ENCODE measurements at regions not wholly inside any gene's neighbourhood (a gene's known extent, or its start where the extent isn't known, plus 50 kb on each side); places are given as distances from the start of the nearest gene placed in this dataset.

DNA sequence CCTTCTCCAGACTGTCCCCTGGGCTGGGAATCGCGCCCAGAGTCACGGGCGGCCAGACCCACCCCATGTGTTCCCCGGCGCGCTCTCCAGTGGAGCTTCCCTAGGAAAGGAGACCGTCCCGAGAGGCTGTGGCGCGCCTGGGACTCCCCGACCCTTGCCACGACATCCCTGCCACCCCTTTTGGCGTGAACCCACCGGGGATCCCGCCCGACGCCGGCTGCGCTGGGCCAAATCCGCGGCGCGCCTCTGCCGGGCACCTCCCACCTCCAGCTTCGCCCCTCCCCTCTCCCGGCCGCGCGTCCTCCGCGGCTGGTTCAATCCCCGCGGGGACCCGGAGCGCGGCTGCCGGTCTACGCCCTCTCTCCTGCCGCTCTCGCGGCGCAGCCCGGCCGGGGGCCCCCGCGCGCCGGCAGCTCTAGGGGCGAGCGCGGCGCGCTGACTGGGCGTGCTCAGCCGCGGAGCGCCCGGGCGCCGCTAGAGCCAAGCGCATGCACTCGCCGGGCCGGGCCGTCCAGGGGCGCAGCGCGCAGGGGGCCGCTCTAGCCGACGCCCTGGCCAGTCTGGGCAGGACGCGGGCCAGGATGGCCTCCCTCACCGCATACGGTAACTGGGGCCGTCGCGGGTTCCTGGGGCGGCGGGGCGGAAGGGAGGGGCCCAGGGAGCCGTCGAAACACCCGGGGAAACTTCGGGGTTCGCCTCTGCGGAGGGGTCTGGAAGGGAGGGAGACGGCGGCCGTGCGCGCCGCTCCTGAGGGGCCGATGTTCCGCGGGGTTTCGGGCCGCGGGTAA is 77.4 kb upstream of the ANO4 start:
- intact Hi-C loops (cut with DNase I; ENCODE audit: low total_unique reads), result no loop called here
- 1 to 12% (median 2%) methylated on average over 22 to 100 of the region's 100 CpGs for WGBS, 5 donors
- TF ChIP-seq POLR2AphosphoS5 (IDR thresholded peaks at IDR 0.05) (no peak), POLR2A (IDR thresholded peaks at IDR 0.05) (no peak), EP300 (IDR thresholded peaks at IDR 0.05) (no peak)
- TF ChIP-seq, protein P1, sequence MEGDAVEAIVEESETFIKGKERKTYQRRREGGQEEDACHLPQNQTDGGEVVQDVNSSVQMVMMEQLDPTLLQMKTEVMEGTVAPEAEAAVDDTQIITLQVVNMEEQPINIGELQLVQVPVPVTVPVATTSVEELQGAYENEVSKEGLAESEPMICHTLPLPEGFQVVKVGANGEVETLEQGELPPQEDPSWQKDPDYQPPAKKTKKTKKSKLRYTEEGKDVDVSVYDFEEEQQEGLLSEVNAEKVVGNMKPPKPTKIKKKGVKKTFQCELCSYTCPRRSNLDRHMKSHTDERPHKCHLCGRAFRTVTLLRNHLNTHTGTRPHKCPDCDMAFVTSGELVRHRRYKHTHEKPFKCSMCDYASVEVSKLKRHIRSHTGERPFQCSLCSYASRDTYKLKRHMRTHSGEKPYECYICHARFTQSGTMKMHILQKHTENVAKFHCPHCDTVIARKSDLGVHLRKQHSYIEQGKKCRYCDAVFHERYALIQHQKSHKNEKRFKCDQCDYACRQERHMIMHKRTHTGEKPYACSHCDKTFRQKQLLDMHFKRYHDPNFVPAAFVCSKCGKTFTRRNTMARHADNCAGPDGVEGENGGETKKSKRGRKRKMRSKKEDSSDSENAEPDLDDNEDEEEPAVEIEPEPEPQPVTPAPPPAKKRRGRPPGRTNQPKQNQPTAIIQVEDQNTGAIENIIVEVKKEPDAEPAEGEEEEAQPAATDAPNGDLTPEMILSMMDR (IDR thresholded peaks at IDR 0.05), result no peak
- no peaks in the 10 kb centered on the region for H3K36me3 ChIP-seq
- peaks cover 6 to 18% (median 14%) of the 10 kb centered on the region in 4 donors for H3K4me1 ChIP-seq
- H3K9me3 ChIP-seq, result no peaks in the 10 kb centered on the region
- H3K27ac ChIP-seq, result no peak overlapping the region
- peak overlapping the region; percentile 30 to 42 (median 34) for H3K4me3 ChIP-seq
- H3K27me3 ChIP-seq, result peaks cover 15 to 74% (median 35%) of the 10 kb centered on the region in 3 donors
- DNase-seq, result peak in 1 of 2 donors; percentile 56

DNA sequence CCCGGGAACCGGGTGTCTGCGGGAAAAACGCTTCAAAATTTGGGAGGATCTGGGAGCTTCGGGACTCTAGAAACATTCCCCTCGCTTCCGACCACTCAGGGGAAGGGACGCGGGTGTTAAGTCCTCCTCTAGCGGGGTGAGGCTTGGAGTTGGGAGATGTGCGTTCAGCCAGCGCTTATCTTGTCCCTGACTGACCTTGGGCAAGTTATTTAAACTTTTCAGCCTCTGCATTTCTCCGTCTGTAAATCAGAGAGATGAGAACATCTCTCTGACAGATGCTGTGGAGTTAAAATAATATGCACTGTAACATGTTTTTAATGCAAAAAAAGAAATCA is 76.9 kb upstream of the ANO4 start:
- 2 to 7% (median 2%) methylated on average over 10 to 13 of the region's 13 CpGs for WGBS, 5 donors
- no peak for DNase-seq
- H3K27me3 ChIP-seq, result peaks cover 15 to 79% (median 35%) of the 10 kb centered on the region in 3 donors
- peak overlapping the region in 3 of 4 donors; percentile 33 to 42 (median 36) for H3K4me3 ChIP-seq
- H3K27ac ChIP-seq, result no peak overlapping the region
- H3K4me1 ChIP-seq, result peaks cover 6 to 18% (median 14%) of the 10 kb centered on the region in 4 donors
- intact Hi-C loops (cut with DNase I; ENCODE audit: low total_unique reads), result no loop called here
- no peaks in the 10 kb centered on the region for H3K36me3 ChIP-seq
- H3K9me3 ChIP-seq, result no peaks in the 10 kb centered on the region
- no peak for TF ChIP-seq EP300 (IDR thresholded peaks at IDR 0.05)
- TF ChIP-seq, protein P1 (IDR thresholded peaks at IDR 0.05), result no peak
- TF ChIP-seq POLR2AphosphoS5 (IDR thresholded peaks at IDR 0.05), result no peak
- no peak for TF ChIP-seq POLR2A (IDR thresholded peaks at IDR 0.05)

DNA sequence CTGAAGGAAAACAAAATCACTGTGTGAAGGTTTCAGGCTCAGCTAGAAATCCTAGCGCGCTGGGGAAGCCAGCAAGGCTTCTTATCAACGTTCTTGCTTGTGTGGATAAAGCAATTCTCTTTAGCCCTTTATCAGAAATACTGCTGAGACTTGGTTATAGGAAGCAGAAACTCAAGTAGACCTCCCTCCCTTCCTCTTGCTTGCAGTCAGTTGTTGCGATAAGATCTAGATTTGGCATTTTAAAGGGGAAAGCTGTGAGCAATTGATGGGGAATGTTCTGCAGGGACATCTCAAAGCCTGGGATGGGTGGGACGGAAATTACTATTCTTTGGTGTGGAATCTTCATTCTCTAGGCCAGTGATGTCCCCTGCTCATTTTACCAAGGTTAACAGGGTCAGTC is 76.4 kb upstream of the ANO4 start:
- intact Hi-C loops (cut with DNase I; ENCODE audit: low total_unique reads), result no loop called here
- 10 to 28% (median 18%) methylated on average over 5 of the region's 5 CpGs for WGBS, 5 donors
- peak in 1 of 2 donors; percentile 11 for DNase-seq
- Histone ChIP-seq H3K4me1 (peaks cover 6 to 18% (median 14%) of the 10 kb centered on the region in 4 donors), H3K27me3 (peaks cover 15 to 79% (median 35%) of the 10 kb centered on the region in 3 donors), H3K9me3 (no peaks in the 10 kb centered on the region), H3K27ac (no peak overlapping the region), H3K36me3 (no peaks in the 10 kb centered on the region), H3K4me3 (no peak overlapping the region)
- no peak for TF ChIP-seq POLR2AphosphoS5 (IDR thresholded peaks at IDR 0.05)
- TF ChIP-seq POLR2A (IDR thresholded peaks at IDR 0.05), result no peak
- TF ChIP-seq EP300 (IDR thresholded peaks at IDR 0.05), result no peak
- TF ChIP-seq, protein P1 (IDR thresholded peaks at IDR 0.05), result no peak

DNA sequence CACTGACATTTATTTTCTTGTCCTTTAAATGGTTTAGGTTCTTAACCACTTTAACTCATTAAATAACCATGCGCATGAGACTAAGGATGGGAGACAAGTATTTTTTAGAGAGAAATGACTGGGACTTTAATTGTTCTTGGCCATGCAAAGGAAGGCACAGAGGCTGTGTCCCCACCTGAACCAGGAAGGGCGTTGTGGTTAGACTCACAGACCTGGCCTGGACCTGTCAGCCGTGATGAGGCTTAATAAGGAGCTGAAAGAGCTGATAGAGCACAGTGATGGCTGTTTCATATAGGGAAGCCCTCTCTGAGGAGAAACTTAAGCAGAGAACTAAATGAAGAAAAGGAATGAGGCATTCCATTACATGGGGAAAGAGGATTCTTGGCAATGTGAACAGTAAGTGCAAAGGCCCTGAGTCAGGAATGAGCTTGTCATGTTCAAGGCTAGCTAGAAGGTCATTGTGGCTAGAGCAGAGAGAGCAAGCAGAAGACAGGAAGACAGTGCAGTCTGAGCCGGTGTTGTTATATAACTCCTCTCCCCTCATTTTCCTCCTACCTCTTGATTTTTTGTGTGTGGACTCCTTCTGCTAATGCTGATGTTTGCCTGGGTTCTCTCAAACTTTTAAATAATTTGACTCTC is 74.4 kb upstream of the ANO4 start:
- H3K36me3 ChIP-seq, result no peaks in the 10 kb centered on the region
- H3K27me3 ChIP-seq, result peaks cover 15 to 73% (median 34%) of the 10 kb centered on the region in 3 donors
- DNase-seq, result no peak
- H3K4me3 ChIP-seq, result no peak overlapping the region
- 69 to 86% (median 77%) methylated on average over 4 of the region's 4 CpGs for WGBS, 5 donors
- peaks cover 6 to 18% (median 14%) of the 10 kb centered on the region in 4 donors for H3K4me1 ChIP-seq
- no peaks in the 10 kb centered on the region for H3K9me3 ChIP-seq
- H3K27ac ChIP-seq, result no peak overlapping the region
- intact Hi-C loops (cut with DNase I; ENCODE audit: low total_unique reads), result no loop called here
- TF ChIP-seq, protein P1 (IDR thresholded peaks at IDR 0.05), result no peak
- TF ChIP-seq POLR2A (IDR thresholded peaks at IDR 0.05), result no peak
